HCT116 (cell line): ENCODE measurements at regions not wholly inside any gene's neighbourhood (a gene's known extent, or its start where the extent isn't known, plus 50 kb on each side); places are given as distances from the start of the nearest gene placed in this dataset.

ENCODE experiments used
- ATAC-seq: fragments of 200-7000 bp; cut with Tn5 transposase; 2 replicates; pipeline ENCODE4 v1.9.1; 2020; ENCODE audit warnings: mild to moderate bottlenecking, moderate library complexity
- BruUV-seq: library from RNA; stranded (reverse); fragments of 400-500 nt; replicated peaks from 2 replicates; lab custom pipeline; 2021; lab: Mats Ljungman, UMichigan
- CTCF ChIA-PET: fragments of 300-600 bp; sonication (Branson Sonifier 250); formaldehyde crosslinking; loops from one replicate; lab custom pipeline; 2021; ENCODE audit warnings: antibody characterized with exemption; lab: Charles Lee
- POLR2A ChIA-PET: fragments of 300-600, 350-600 bp; sonication (Branson Sonifier 250); formaldehyde crosslinking; loops from one replicate; lab custom pipeline; 2021; ENCODE audit warnings: antibody characterized with exemption; lab: Charles Lee
- RAD21 ChIA-PET, 2 experiments: fragments of 300-600 bp; sonication (Branson Sonifier 250); formaldehyde crosslinking; loops; one replicate each; lab custom pipeline; 2023; ENCODE audit warnings: low total read pairs in 2 of 2; ENCODE audit not compliant: uncharacterized antibody in 2 of 2, unreplicated experiment in 2 of 2, low non-redundant PET in 1 of 2; lab: Charles Lee
- DNase-seq: peaks from one replicate; pipeline ENCODE4 v3.0.0-alpha.2; 2010; ENCODE audit warnings: low read depth, low spot score
- H2AFZ ChIP-seq: fragments of 200-600 bp; shearing (Covaris generic), sonication (generic); 2 replicates; pipeline ENCODE4 v1.6.1; 2017; ENCODE audit warnings: low read depth, mixed run types, mixed read lengths, antibody characterized with exemption, low read length; ENCODE audit not compliant: poor library complexity, severe bottlenecking
- H3K27ac ChIP-seq: 2 replicates; pipeline ENCODE4 v1.5.1; 2012; ENCODE audit warnings: low read depth, low read length
- H3K27me3 ChIP-seq: fragments of 200-600 bp; sonication (generic); 2 replicates; pipeline ENCODE4 v1.6.1; 2016; ENCODE audit warnings: mixed run types, low read length, mixed read lengths; ENCODE audit not compliant: insufficient read depth
- H3K36me3 ChIP-seq, 2 experiments: fragments of 200-500 bp in 1 of 2; fragments of 200-600 bp in 1 of 2; sonication (Bioruptor generic) in 1 of 2; sonication (generic) in 1 of 2; 2 replicates each; pipeline versions ENCODE4 v1.5.1 to v1.6.1; 2014 to 2016; ENCODE audit warnings: low read length in 2 of 2, inconsistent platforms in 1 of 2, mixed read lengths in 1 of 2, mixed run types in 1 of 2; ENCODE audit not compliant: insufficient read depth in 2 of 2, control insufficient read depth in 1 of 2
- H3K4me1 ChIP-seq, 2 experiments: fragments of 200-600 bp in 1 of 2; sonication (generic) in 1 of 2; 2 replicates each; pipeline versions ENCODE4 v1.5.1 to v1.6.1; 2012 to 2017; ENCODE audit warnings: low read length in 2 of 2, inconsistent platforms in 1 of 2, mild to moderate bottlenecking in 1 of 2, mixed read lengths in 1 of 2, mixed run types in 1 of 2, moderate library complexity in 1 of 2; ENCODE audit not compliant: insufficient read depth in 2 of 2, control insufficient read depth in 1 of 2
- H3K4me2 ChIP-seq: fragments of 200-600 bp; sonication (generic); 2 replicates; pipeline ENCODE4 v1.6.1; 2017; ENCODE audit warnings: mixed run types, low read length, mixed read lengths
- H3K4me3 ChIP-seq, 2 experiments: fragments of 200-600 bp in 1 of 2; sonication (generic) in 1 of 2; replicated peaks in 1 of 2; 2 replicates each; pipeline ENCODE4 v1.5.1; 2011 to 2016; ENCODE audit warnings: low read length in 2 of 2, control low read depth in 1 of 2, low read depth in 1 of 2, mild to moderate bottlenecking in 1 of 2, mixed read lengths in 1 of 2, mixed run types in 1 of 2
- H3K79me2 ChIP-seq: fragments of 200-600 bp; sonication (generic); 2 replicates; pipeline ENCODE4 v1.6.1; 2017; ENCODE audit warnings: mild to moderate bottlenecking, mixed run types, low read length, moderate library complexity, mixed read lengths; ENCODE audit not compliant: insufficient read depth
- H3K9ac ChIP-seq: fragments of 200-600 bp; sonication (generic); 2 replicates; pipeline ENCODE4 v1.6.1; 2016; ENCODE audit warnings: low read length, mixed read lengths
- H3K9me2 ChIP-seq: fragments of 200-600 bp; sonication (generic), shearing (Covaris generic); 2 replicates; pipeline ENCODE4 v1.6.1; 2017; ENCODE audit warnings: mixed run types, mild to moderate bottlenecking, moderate library complexity; ENCODE audit not compliant: insufficient read depth
- H3K9me3 ChIP-seq, 2 experiments: fragments of 200-500 bp in 1 of 2; fragments of 200-600 bp in 1 of 2; sonication (Bioruptor generic) in 1 of 2; sonication (generic) in 1 of 2; 2 replicates each; pipeline ENCODE4 v1.6.1; 2014 to 2017; ENCODE audit warnings: low read length in 2 of 2, mixed read lengths in 2 of 2, inconsistent platforms in 1 of 2, low read depth in 1 of 2, mild to moderate bottlenecking in 1 of 2, mixed run types in 1 of 2, moderate library complexity in 1 of 2; ENCODE audit not compliant: control insufficient read depth in 1 of 2, insufficient read depth in 1 of 2
- H4K20me1 ChIP-seq: fragments of 200-600 bp; sonication (generic), shearing (Covaris generic); 2 replicates; pipeline ENCODE4 v1.6.1; 2017; ENCODE audit warnings: mixed run types, mild to moderate bottlenecking, moderate library complexity; ENCODE audit not compliant: insufficient read depth
- CBX3 ChIP-seq: IDR thresholded peaks from 2 replicates; pipeline ENCODE4 v1.6.1; 2012; ENCODE audit warnings: low read depth
- EGR1 ChIP-seq: IDR thresholded peaks from 2 replicates; pipeline ENCODE4 v1.6.1; 2012; ENCODE audit warnings: low read depth
- ELF1 ChIP-seq: IDR thresholded peaks from 2 replicates; pipeline ENCODE4 v1.6.1; 2012; ENCODE audit warnings: low read depth, borderline replicate concordance
- EZH2 ChIP-seq: fragments of 200-600 bp; sonication (generic); IDR thresholded peaks from 2 replicates; pipeline ENCODE4 v1.6.1; 2017; ENCODE audit warnings: antibody characterized with exemption, mixed run types
- EZH2phosphoT487 ChIP-seq: fragments of 200-600 bp; IDR thresholded peaks from 2 replicates; pipeline ENCODE4 v1.6.1; 2018; ENCODE audit warnings: antibody characterized with exemption, borderline replicate concordance
- FOSL1 ChIP-seq: IDR thresholded peaks from 2 replicates; pipeline ENCODE4 v1.6.1; 2012; ENCODE audit warnings: low read depth
- JUND ChIP-seq: IDR thresholded peaks from 2 replicates; pipeline ENCODE4 v1.6.1; 2012
- POLR2A ChIP-seq: IDR thresholded peaks from 2 replicates; pipeline ENCODE4 v1.7.0; 2011; ENCODE audit warnings: borderline replicate concordance; ENCODE audit not compliant: insufficient read depth, insufficient read length; ENCODE audit errors: extremely low read depth
- POLR2AphosphoS5 ChIP-seq: IDR thresholded peaks from 2 replicates; pipeline ENCODE4 v1.6.1; 2011; ENCODE audit warnings: mild to moderate bottlenecking, low read depth, low read length, moderate library complexity
- RAD21 ChIP-seq: IDR thresholded peaks from 2 replicates; pipeline ENCODE4 v1.6.1; 2012; ENCODE audit warnings: low read depth, mild to moderate bottlenecking
- SIN3A ChIP-seq: IDR thresholded peaks from 2 replicates; pipeline ENCODE4 v1.6.1; 2012; ENCODE audit warnings: low read depth
- SRF ChIP-seq: IDR thresholded peaks from 2 replicates; pipeline ENCODE4 v1.6.1; 2012; ENCODE audit warnings: low read depth
- TCF7L2 ChIP-seq: IDR thresholded peaks from 2 replicates; pipeline ENCODE4 v1.7.0; 2011; ENCODE audit warnings: borderline replicate concordance, inconsistent platforms; ENCODE audit not compliant: insufficient read depth, insufficient read length; ENCODE audit errors: extremely low read depth
- YY1 ChIP-seq: IDR thresholded peaks from 2 replicates; pipeline ENCODE4 v1.6.1; 2011; ENCODE audit warnings: low read length, low read depth, moderate library complexity, mild to moderate bottlenecking; ENCODE audit not compliant: insufficient replicate concordance; ENCODE audit errors: extremely low read depth
- ZNF274 ChIP-seq: fragments of 200-500 bp; sonication (Bioruptor generic); IDR thresholded peaks from 2 replicates; pipeline ENCODE4 v1.6.1; 2014; ENCODE audit warnings: mild to moderate bottlenecking, low read depth, low read length, inconsistent platforms
- intact Hi-C: fragments of 100-400 bp; cut with micrococcal nuclease; formaldehyde crosslinking; loops from 2 replicates; pipeline ENCODE4 v1.10.0; 2022
- TF ChIP-seq, protein P1 (sequence below): IDR thresholded peaks from 2 replicates; pipeline ENCODE4 v1.6.1; 2012
- TF ChIP-seq, protein P2 (sequence below): IDR thresholded peaks from 2 replicates; pipeline ENCODE4 v1.6.1; 2012
- TF ChIP-seq, protein P3 (sequence below), 3 experiments: fragments of 200-600 bp in 1 of 3; sonication (generic) in 1 of 3; IDR thresholded peaks in 2 of 3; conservative IDR thresholded peaks in 1 of 3; 2 replicates each; pipeline ENCODE4 v1.5.1; 2012 to 2017; ENCODE audit warnings: low read depth in 2 of 3, low read length in 2 of 3, antibody characterized with exemption in 1 of 3, borderline replicate concordance in 1 of 3, control low read depth in 1 of 3, mild to moderate bottlenecking in 1 of 3, mixed read lengths in 1 of 3, mixed run types in 1 of 3, moderate library complexity in 1 of 3; ENCODE audit not compliant: insufficient read depth in 1 of 3
- TF ChIP-seq, protein P4 (sequence below): IDR thresholded peaks from 2 replicates; pipeline ENCODE4 v1.6.1; 2011; ENCODE audit warnings: mild to moderate bottlenecking, low read length, moderate library complexity; ENCODE audit not compliant: insufficient replicate concordance; ENCODE audit errors: extremely low read depth
- TF ChIP-seq, protein P5 (sequence below): IDR thresholded peaks from 2 replicates; pipeline ENCODE4 v1.6.1; 2012; ENCODE audit warnings: low read depth

DNA sequence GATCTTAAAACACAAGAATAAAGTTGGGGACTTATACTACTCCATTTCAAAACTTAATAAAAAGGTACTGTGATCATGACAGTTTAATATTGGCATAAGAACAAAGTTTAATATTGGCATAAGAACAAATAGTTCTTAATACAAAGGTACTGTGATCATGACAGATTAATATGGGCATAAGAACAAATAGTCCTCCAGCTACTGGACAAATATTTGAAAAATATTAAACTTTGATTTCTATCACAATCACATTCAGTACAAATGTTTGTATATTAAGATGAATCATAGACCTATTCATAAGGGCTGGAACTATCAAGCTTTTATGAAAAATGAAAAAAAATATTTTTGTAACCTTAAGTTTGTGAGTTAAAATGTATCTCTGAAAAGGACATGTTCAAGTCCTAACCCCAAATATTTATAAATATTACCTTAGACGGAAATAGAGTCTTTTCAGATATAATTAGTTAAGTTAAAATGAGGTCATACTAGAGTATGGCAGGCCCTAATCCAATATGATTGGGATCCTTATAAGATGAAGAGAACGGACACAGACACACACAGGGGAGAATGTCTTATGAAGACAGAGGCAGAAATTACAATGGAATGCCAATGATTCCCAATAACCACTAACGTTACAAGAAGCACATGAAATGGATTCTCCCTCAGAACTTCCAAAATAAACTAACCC is 79.1 kb upstream of the RGS1 start:
- H3K27ac ChIP-seq: no peak overlapping the region
- no peak overlapping the region for H3K4me2 ChIP-seq
- H3K4me3 ChIP-seq: no peak overlapping the region
- no peaks in the 10 kb centered on the region for H3K4me1 ChIP-seq
- no peaks in the 10 kb centered on the region for H3K9me2 ChIP-seq
- no peaks in the 10 kb centered on the region for H3K36me3 ChIP-seq
- H3K9me3 ChIP-seq: no peaks in the 10 kb centered on the region
- intact Hi-C loops: no loop called here
- H2AFZ ChIP-seq: no peak overlapping the region
- no peak overlapping the region for H3K9ac ChIP-seq
- no peaks in the 10 kb centered on the region for H3K79me2 ChIP-seq
- BruUV-seq: no TSS peak
- POLR2A ChIA-PET: no interaction called here
- DNase-seq: no peak
- H4K20me1 ChIP-seq: no peaks in the 10 kb centered on the region
- no peaks in the 10 kb centered on the region for H3K27me3 ChIP-seq
- CTCF ChIA-PET: interaction anchor here (0.6 kb wide), 1 partner anchor 19 kb away, joined by 3 read pairs; no protein-coding TSS in a partner anchor
- TF ChIP-seq RAD21 (no peak), YY1 (no peak), SRF (no peak), POLR2AphosphoS5 (no peak), TCF7L2 (no peak), CBX3 (no peak), FOSL1 (no peak), POLR2A (no peak), EZH2 (no peak), ZNF274 (no peak), JUND (no peak), SIN3A (no peak), EGR1 (no peak), EZH2phosphoT487 (no peak), ELF1 (no peak)
- TF ChIP-seq, protein P1, sequence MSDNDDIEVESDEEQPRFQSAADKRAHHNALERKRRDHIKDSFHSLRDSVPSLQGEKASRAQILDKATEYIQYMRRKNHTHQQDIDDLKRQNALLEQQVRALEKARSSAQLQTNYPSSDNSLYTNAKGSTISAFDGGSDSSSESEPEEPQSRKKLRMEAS: no peak
- TF ChIP-seq, protein P2, sequence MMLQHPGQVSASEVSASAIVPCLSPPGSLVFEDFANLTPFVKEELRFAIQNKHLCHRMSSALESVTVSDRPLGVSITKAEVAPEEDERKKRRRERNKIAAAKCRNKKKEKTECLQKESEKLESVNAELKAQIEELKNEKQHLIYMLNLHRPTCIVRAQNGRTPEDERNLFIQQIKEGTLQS: no peak
- TF ChIP-seq, protein P3, sequence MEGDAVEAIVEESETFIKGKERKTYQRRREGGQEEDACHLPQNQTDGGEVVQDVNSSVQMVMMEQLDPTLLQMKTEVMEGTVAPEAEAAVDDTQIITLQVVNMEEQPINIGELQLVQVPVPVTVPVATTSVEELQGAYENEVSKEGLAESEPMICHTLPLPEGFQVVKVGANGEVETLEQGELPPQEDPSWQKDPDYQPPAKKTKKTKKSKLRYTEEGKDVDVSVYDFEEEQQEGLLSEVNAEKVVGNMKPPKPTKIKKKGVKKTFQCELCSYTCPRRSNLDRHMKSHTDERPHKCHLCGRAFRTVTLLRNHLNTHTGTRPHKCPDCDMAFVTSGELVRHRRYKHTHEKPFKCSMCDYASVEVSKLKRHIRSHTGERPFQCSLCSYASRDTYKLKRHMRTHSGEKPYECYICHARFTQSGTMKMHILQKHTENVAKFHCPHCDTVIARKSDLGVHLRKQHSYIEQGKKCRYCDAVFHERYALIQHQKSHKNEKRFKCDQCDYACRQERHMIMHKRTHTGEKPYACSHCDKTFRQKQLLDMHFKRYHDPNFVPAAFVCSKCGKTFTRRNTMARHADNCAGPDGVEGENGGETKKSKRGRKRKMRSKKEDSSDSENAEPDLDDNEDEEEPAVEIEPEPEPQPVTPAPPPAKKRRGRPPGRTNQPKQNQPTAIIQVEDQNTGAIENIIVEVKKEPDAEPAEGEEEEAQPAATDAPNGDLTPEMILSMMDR (IDR thresholded peaks at IDR 0.05 in 2 of 3, conservative IDR thresholded peaks at IDR 0.05 in 1 of 3; ENCODE audit: borderline replicate concordance in 1 of 3, insufficient read depth in 1 of 3, low read depth in 2 of 3, low read length in 2 of 3): no peak
- TF ChIP-seq, protein P4, sequence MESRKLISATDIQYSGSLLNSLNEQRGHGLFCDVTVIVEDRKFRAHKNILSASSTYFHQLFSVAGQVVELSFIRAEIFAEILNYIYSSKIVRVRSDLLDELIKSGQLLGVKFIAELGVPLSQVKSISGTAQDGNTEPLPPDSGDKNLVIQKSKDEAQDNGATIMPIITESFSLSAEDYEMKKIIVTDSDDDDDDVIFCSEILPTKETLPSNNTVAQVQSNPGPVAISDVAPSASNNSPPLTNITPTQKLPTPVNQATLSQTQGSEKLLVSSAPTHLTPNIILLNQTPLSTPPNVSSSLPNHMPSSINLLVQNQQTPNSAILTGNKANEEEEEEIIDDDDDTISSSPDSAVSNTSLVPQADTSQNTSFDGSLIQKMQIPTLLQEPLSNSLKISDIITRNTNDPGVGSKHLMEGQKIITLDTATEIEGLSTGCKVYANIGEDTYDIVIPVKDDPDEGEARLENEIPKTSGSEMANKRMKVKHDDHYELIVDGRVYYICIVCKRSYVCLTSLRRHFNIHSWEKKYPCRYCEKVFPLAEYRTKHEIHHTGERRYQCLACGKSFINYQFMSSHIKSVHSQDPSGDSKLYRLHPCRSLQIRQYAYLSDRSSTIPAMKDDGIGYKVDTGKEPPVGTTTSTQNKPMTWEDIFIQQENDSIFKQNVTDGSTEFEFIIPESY: no peak
- TF ChIP-seq, protein P5, sequence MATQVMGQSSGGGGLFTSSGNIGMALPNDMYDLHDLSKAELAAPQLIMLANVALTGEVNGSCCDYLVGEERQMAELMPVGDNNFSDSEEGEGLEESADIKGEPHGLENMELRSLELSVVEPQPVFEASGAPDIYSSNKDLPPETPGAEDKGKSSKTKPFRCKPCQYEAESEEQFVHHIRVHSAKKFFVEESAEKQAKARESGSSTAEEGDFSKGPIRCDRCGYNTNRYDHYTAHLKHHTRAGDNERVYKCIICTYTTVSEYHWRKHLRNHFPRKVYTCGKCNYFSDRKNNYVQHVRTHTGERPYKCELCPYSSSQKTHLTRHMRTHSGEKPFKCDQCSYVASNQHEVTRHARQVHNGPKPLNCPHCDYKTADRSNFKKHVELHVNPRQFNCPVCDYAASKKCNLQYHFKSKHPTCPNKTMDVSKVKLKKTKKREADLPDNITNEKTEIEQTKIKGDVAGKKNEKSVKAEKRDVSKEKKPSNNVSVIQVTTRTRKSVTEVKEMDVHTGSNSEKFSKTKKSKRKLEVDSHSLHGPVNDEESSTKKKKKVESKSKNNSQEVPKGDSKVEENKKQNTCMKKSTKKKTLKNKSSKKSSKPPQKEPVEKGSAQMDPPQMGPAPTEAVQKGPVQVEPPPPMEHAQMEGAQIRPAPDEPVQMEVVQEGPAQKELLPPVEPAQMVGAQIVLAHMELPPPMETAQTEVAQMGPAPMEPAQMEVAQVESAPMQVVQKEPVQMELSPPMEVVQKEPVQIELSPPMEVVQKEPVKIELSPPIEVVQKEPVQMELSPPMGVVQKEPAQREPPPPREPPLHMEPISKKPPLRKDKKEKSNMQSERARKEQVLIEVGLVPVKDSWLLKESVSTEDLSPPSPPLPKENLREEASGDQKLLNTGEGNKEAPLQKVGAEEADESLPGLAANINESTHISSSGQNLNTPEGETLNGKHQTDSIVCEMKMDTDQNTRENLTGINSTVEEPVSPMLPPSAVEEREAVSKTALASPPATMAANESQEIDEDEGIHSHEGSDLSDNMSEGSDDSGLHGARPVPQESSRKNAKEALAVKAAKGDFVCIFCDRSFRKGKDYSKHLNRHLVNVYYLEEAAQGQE: no peak
- no peak for ATAC-seq
- RAD21 ChIA-PET: no interaction called here
